CD4-positive, alpha-beta T cell treated with Interleukin-2 at 100 ng/mL for 4 hours (primary cell): ENCODE measurements at regions not wholly inside any gene's neighbourhood (a gene's known extent, or its start where the extent isn't known, plus 50 kb on each side); places are given as distances from the start of the nearest gene placed in this dataset.

Experiments
- DNase-seq: peaks from one replicate; pipeline ENCODE4 v3.0.0-alpha.2; 2020; ENCODE audit warnings: low spot score

DNA sequence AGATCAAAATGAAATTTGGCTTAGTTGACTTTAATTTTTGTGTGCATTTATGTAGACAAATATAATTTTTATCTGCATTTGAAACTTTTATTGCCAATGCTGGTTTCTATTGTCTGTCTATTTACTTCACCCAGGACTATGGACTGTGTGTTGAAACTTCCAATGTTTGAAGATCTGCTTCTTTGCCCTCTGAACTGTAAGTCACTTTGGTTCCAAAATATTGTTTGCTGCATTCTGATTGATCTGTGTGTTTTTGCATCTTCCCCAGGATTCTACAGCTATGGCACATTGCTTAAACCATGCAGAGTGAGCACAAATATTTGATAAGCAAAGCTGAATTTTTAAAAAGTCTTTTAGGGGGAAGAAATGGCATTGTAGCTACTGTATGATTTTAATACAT, 131.0 kb upstream of the SOX5 start:
- DNase-seq = no peak

DNA sequence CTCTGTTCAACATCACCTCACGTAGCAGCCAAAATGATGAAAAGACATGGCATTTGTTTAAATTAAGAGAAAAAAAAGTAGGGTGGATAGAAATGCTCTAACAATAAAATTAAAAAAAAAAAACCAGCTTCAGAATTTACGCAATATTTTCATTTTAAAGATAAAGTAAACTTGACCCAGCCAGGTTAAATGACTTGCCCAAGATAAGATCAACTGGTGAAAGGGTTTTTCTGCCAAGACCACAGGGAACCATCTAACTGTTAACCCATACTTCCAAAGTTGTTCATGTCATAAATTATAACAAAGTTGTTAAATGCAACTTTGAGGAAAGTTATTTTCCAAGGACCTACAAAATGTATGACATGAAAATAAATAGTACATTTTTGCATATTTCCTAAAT, 129.6 kb upstream of the SOX5 start:
- DNase-seq = no peak

DNA sequence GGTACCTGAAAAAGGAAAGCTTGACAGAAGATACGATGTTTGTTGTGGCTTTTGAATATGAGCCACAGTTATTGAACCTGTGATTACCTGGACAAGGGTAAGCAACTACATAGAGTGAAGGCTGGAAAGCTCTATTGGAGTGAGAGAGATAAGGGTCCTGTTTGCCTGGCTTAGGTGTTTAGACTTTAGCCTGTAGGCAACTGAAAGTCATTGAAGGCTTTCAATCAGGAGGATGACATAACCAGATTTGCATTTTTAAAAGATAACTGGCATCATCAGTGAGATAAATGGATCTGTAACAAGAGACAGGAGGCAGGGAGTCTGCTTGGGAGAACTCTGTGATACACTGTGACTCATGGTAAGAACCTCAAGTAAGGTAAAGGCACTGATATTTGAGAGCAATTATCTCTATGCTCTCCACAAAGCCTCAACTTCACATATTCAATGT, 128.9 kb upstream of the SOX5 start:
- DNase-seq = no peak

DNA sequence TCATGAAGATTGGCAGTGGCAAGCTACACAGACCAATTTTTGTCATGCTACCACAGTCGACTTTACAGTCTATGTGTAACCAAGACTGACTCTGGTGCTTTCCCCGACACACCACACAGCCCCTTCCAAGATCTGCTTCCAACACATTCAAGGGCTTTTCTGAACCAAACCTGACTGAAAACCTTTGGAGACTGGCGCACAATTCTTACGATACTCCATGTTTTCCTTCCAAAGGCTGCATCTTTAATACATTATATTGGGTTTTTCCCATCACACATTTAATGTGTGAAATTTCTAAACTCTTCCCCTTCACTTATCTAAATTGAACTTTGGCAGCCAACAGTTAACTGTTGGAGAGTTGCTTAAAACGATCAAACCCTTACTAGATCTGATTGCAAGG, 127.7 kb upstream of the SOX5 start:
- DNase-seq = no peak

DNA sequence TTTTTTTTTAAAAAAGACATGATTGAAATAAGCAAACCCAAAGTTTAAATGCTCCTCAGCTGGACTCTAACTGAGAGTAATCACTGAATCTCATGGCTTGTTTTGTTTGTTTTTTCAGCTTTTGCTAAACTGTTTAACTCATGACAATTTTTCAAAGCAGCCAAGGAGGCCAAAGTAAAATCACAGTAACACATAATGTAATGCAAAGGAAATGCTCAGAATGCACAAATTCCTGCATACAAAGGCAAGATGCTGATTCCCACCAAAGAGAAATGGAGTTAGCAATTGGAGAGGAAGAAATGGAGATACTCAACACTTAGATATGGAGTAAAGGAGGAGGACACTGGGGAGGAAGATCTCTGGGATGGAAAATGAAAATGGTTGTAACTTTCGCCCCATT, 126.2 kb upstream of the SOX5 start:
- DNase-seq = no peak

DNA sequence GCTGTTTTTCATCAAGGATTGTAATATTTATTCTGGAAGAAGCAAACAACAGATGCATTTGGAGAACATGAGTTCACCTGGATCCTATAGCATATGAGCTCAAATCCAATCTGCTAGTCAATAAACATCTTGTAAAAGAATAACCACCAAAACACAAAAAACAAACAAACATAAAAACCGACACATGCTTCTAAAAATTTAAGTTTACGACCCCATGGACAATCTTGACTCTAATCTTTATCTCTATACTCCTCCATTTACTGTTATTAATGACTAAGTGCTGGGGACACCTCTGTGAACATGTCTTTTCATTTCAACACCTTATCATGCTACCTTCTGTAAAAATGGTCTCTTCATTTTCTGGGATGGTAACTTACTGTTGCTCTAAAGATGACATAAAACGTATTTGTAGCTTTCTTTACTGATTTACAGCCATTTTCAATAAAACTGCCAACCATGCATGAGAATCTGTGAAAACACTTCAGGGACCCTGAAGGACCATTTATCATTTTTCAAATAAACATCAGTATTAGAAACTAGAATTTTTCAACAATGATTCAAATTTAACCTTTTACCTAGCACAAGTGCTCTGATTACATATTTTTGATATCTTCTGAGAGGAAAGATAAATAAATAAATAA, 123.8 kb upstream of the SOX5 start:
- no peak for DNase-seq

DNA sequence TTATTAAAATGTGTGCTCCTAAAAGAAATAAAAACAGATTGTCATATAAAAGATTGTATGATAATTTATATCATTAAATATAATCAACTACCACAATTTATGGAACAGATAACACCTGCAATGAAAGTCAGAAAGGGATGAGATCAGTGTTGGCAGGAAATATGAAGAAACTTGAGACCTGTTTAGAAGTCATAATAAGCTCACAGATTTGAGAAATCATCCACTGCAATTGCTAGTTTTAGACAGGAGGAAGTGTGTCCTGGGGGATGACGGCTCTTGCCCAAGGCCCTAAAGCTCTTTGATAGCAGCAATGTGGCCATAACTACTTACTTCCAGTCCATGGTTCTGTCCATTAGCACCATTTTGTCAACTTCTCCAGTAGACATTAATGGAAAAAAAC, 122.8 kb upstream of the SOX5 start:
- no peak for DNase-seq

DNA sequence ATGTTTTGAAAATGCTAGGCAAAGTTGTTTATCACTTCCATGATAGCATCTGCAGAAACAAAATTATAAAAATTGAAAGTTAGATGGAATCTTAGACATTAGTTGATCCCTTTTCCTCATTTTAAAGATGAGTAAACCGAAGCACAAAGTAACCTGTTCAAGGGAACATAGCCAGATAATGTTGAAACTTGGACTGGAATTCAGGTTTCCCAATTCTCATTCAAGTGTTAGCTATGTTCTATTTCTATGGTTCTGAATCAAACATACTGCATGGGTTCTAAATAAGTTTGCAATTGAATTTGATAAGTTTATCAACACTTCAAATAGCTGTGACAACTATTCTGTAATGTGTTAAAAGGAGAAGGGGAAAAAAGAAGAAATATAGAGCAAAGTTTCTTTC, 122.4 kb upstream of the SOX5 start:
- no peak for DNase-seq

DNA sequence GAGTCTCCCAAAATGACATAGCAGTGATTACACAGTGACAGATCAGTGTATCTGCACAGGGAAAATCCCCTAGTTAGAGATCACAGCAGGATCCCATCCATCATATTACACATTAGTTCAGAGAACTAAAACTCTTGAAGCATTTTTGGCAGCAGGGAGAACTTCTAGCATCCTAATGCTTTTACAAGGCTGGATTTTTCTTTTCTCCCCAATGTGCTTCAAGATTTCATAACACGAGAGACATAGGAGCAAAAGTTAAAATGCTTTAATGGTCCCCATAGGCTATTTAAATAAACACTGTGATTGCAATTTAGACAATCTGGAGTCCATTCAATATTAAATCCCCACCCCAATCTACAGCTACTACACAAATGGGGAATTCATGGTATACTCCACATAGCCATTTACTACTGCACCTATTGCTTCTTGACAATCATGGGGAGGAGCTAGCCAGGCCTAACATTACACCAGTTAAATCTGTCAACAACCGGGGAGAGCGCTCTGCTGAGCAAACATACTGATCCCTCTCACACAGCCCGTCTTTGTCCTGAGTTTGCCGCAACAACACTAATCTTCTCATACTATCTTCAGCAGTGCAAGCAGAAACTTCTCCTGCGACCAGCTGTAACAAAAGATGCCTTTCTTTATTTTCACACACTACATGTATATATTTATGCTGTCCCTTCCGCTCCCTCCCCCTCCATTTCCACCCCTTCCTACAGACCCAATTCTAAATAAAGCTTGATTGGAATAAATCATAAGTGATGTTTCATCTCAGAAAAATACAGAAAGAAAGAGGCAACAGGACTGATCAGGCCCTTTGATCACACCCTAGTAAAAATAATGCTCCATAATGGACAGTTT, 120.3 kb upstream of the SOX5 start:
- DNase-seq = no peak

DNA sequence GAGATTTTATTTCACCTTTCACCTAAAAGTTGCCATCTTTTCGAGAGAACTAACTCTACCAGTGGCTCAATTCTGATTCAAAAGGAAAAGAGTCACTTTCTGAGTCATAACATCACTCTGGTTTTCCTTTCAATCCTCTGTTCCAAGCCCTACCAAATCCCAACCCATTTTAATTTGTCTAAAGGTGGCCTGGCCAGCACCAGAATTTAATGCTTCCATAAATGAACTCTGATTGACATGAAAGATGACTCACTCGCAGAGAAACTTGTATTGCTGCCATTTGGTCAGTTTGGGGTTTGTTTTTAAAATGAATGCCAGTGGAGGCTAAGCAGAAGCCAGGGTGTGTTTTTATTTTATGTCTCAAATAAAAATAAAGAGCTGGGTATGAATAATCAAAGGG, 117.4 kb upstream of the SOX5 start:
- DNase-seq = no peak

DNA sequence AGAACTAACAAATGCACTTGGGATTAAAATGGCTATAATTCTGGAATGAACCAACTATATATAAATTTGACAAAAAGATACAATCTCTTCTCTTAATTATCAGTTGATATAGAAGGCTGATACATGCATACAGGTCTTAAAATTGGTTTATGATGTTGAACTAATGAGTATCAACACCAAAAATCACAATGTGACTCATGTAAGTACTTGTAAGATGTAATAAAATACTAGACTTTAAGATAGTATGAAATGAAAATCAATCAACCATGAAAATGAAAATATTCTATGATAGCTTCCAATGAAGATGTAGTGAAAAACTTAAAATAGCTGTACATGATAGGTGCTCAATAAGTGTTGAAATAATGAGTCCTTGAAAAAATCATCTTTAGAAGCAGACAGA, 116.6 kb upstream of the SOX5 start:
- DNase-seq = no peak

DNA sequence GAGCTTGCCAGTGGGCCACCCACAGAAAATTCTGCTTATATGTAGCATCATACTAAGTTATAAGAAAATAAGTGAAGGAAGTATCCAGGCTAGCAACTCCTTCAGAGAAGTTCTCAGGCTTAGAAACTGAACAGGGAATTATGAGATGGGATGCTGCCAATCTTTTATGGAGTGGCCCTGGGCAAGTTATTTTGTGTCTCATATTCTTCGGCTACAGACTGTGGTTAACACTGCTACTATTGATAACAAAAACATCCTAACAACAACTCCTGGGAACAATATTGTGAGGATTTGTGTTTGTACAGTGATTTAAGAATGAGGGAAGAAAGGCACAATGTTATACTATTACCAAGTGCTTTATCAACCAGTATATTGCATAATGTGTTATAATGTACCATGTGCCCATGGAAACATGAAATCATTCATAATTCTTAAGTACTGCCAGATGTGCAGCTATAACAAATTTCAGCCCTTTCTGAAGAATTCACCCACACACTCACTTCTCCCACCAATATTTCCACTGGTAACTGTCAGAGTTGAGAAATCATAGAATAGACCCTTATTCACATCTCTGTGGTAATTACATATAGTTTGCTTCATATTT, 113.3 kb upstream of the SOX5 start:
- no peak for DNase-seq

DNA sequence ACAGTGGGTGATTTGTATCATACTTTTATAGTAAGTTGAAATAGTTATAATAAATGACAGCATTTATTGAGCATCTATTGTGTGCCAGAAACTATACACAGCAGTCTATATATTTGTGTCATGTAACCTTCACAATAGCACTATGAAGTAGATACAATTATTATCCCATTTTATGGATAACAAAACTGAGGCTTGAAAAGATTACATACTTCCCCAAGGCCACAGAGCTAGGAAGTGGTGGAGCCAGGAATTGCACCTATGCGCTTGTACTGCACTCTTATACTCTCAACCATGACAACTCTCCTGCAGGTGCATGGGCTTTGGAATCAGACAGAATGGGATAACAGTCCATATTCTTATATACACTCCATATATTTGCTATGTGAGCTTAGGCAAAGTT, 110.6 kb upstream of the SOX5 start:
- no peak for DNase-seq

DNA sequence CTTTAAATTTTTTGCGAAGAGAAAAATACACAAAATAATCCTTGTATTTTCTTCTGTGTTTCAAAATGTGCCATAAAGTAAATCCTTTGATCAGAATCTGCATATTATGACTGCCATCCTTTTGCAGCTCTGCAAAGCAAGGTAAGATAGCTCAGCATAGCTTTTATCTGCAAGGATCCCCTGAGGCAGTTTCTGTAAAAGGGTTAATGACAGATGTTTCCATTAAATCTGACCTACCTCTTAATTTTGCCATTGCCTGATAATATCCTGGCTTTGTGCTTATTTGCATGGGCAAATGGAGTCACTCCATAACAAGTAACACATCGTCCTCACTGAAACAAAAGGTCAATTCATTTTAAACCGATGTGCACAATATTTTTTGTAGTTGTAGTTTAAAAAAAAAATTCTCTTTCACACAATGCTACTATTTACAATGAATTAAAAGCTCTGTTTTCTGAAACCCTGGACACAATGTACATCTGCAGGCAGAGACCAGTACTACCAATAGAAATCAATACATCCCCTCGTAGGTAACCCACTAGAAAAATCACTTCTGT, 108.5 kb upstream of the SOX5 start:
- no peak for DNase-seq

DNA sequence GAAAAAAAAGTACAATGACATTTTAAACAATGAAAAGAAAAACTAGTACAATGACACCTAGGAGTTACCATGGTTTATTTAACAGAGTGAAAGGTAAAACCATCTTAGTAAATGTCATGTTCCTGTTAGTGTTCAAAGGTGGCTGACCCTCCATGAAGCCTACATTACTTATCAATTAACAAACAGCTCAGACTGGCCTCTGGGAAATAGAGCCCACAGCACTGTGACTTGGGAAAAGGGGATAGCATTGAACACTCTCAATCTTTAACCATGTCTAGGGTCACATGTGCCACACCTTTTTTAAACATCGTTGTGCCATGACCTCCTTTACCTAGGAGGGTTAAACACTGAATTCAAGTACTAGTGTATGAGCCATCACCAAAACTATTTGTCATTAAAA, 106.3 kb upstream of the SOX5 start:
- no peak for DNase-seq

DNA sequence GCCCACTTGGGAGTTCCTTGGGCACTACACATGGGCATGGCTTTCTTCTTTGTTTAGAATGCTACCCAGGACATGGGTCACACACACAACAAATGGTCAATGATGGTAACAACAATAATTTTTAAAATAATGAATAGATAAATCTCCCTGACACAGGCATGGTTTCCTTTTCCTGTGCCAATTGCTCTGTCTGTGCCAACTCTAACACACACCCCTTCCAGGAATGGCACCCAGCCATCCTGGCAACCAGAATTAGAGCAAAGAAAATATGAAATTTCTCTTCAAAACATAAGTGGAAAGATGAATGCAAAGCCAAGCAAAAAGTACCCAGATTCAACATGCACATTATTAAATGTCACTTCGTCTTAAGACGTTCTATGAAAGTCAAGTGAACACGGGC, 104.9 kb upstream of the SOX5 start:
- DNase-seq = no peak

DNA sequence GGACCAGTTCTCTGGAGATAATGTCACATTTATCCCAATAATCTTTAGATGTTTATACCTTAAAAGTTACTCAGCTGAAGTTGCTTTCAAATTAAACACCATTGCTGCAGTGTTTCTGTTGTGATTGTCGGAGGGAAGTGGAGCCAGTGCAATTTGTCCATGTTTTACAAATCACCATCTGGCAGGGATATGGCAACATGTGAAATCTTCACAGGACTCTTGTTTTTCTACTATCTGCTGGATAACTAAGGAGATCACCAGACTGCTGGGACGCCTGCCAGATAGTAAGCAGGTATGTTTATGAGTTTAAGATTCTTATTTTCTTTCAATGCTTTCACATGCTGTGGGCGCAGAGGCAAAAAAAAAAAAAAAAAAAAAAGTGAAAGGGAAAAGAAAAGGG, 100.3 kb upstream of the SOX5 start:
- no peak for DNase-seq

DNA sequence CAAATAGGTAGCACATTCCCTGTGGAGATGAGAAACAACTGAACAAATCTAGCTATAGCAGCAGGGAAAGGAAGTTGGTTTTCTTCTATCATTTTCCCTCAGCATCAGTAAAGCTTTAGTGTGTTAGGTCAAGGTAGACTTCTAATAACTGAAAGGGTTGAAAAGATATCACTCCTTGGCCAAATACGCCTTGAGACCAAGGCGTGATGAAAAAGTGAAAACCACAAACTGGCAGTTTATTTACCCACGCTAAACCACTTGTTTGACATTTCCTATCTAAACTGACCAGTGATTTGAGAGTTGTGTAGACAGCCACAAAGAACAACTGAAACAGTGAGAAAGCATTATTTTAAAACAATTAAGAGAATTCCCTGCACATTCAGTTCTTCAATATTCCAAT, 99.6 kb upstream of the SOX5 start:
- DNase-seq = no peak

DNA sequence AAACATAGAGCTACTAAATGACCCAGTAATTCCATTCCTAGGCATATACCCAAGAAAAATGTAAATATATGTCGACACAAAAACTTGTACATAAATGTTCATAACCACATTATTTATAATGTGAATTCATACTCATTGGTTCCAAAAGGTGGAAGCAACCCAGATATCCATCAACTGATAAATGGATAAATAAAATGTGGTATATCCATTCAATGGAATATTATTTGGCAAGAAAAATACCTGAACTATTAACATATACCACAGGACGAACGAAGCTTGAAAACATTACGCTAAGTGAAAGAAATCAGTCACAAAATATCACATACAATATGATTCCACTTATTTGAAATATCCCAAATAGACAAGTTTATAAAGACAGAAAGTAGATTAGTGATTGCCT, 99.0 kb upstream of the SOX5 start:
- no peak for DNase-seq

DNA sequence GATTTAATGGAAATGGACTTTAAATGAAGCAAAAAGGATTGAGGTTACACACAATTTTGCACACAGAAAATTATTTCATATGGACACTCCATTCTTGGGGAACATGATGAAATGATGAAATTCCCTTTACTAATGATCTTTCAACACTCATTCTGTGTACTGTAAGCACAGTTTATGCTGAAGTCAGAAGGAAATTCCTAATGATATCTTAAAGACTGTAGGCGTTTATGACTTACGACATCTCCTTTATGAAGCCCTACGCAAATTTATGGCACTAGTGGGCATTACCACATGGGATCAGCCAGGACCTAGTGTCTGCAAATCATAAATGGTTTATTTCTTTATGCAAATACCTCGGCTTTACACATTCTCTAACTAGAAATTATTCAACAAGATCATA, 97.9 kb upstream of the SOX5 start:
- DNase-seq = no peak

DNA sequence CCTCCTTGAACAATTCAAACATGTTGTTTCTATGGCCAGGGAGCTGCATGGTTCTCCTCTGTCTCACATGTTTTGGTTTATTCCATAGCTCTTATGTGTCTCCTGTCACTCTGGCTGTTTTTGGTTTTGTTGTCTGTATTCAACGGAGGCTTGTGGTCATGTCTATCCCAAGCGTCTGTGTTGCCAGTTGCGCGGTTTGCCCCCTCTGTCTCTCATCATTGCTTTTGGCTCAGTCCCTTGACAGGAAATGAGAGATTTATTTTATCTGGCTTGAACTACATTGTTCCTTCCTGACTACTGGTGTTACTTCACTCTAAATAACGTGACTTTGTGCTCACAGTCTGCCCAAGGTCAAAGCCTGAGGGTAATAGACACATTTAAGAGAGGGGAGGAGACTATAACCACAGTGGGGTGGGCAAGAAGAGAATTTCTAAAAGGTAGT, 96.4 kb upstream of the SOX5 start:
- no peak for DNase-seq

DNA sequence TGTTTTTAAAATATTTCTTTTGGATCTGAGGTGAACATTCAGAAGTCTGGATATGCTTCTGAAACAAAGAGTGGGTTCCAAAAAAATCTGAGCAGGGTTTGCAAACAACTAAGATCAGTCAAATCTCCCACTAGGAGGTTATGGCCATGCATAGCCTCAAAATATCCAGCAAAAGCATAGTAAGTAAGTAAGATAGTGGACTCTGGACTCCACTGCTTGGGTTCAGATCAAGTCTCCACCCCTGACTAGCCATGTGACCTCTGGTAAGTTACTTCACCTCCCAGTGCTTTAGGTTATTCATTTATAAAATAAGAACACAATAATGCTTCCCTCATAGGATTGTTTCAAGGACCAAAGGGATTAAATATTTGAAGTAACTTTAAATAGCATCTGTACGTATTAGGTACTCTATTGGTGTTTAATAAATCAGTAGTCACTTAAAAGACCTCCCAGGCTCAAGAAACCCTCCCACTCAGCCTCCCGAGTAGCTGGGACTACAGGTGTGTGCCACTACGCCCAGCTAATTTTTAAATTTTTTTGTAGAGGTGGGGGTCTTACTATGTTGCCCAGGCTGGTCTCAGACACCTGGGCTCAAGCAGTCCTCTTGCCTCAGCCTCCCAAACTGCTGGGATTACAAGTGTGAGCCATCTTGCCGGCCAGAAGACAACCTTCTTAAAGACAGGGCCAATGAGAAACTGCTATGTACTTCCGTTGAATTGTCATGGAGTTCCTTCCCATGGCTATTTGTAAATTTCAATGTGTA, 95.7 kb upstream of the SOX5 start:
- DNase-seq = no peak
